Naive thymus-derived CD8-positive, alpha-beta T cell (primary cell): ENCODE measurements at regions not wholly inside any gene's neighbourhood (a gene's known extent, or its start where the extent isn't known, plus 50 kb on each side); places are given as distances from the start of the nearest gene placed in this dataset.
"Not testable (repeated sequence)": the region's sequence is repeated elsewhere in the genome, so short reads cannot be mapped to it uniquely, and the experiment has no call there.

Experiments
- ATAC-seq, 2 donors: fragments of 150-1000 bp; cut with Tn5 transposase in 1 of 2; sonication (Bioruptor Pico), chemical (Tn5 transposase) in 1 of 2; 1 replicate in 1 of 2; 2 replicates in 1 of 2; pipeline ENCODE4 v1.10.0; 2021; ENCODE audit warnings: mild to moderate bottlenecking in 2 of 2, moderate library complexity in 2 of 2
- POLR2A ChIA-PET: fragments of 350-600 bp; sonication (Branson Sonifier 250); formaldehyde crosslinking; loops from one replicate; lab custom pipeline; 2021; ENCODE audit warnings: antibody characterized with exemption; lab: Charles Lee
- DNase-seq, 10 donors: peaks; one replicate each; pipeline versions ENCODE4 v3.0.0 to v3.0.0-alpha.2; 2020 to 2022
- H3K27ac Mint-ChIP-seq, 10 donors: one replicate each; pipeline ENCODE4 v1.8.0; 2020 to 2022; ENCODE audit warnings: mild to moderate bottlenecking in 10 of 10, mixed read lengths in 10 of 10, moderate library complexity in 4 of 10, inconsistent platforms in 1 of 10
- H3K27me3 Mint-ChIP-seq, 5 donors: one replicate each; pipeline ENCODE4 v1.8.0; 2021 to 2022; ENCODE audit warnings: mixed read lengths in 5 of 5
- H3K36me3 Mint-ChIP-seq, 3 donors: one replicate each; pipeline ENCODE4 v1.8.0; 2020 to 2022; ENCODE audit warnings: mixed read lengths in 3 of 3, mild to moderate bottlenecking in 2 of 3, inconsistent platforms in 1 of 3
- H3K4me1 Mint-ChIP-seq, 4 donors: one replicate each; pipeline ENCODE4 v1.8.0; 2021 to 2022; ENCODE audit warnings: mixed read lengths in 4 of 4
- H3K4me3 Mint-ChIP-seq, 10 donors: one replicate each; pipeline ENCODE4 v1.8.0; 2020 to 2022; ENCODE audit warnings: mild to moderate bottlenecking in 10 of 10, mixed read lengths in 10 of 10, moderate library complexity in 6 of 10, inconsistent platforms in 1 of 10
- H3K9me3 Mint-ChIP-seq, 9 donors: one replicate each; pipeline ENCODE4 v1.8.0; 2020 to 2022; ENCODE audit warnings: mixed read lengths in 9 of 9, mild to moderate bottlenecking in 3 of 9, inconsistent platforms in 1 of 9, moderate library complexity in 1 of 9

GRCh38 chr6:154622618-154623336 is 110.4 kb upstream of the SCAF8 start:
- no peaks in the 10 kb centered on the region for H3K4me1 Mint-ChIP-seq
- DNase-seq (no peak), ATAC-seq (no peak)
- no peak overlapping the region for H3K4me3 Mint-ChIP-seq
- no peaks in the 10 kb centered on the region for H3K36me3 Mint-ChIP-seq
- POLR2A ChIA-PET: no interaction called here
- peaks cover 0 to 9% (median 0%) of the 10 kb centered on the region in 9 donors for H3K9me3 Mint-ChIP-seq
- peaks cover 0 to 3% (median 2%) of the 10 kb centered on the region in 5 donors for H3K27me3 Mint-ChIP-seq
- H3K27ac Mint-ChIP-seq: no peak overlapping the region

GRCh38 chr6:154623391-154623790 is 109.8 kb upstream of the SCAF8 start:
- no peak overlapping the region for H3K27ac Mint-ChIP-seq
- DNase-seq (no peak), ATAC-seq (no peak)
- peaks cover 0 to 9% (median 0%) of the 10 kb centered on the region in 9 donors for H3K9me3 Mint-ChIP-seq
- POLR2A ChIA-PET: no interaction called here
- no peak overlapping the region for H3K4me3 Mint-ChIP-seq
- H3K36me3 Mint-ChIP-seq: no peaks in the 10 kb centered on the region
- H3K27me3 Mint-ChIP-seq: peaks cover 0 to 3% (median 2%) of the 10 kb centered on the region in 5 donors
- no peaks in the 10 kb centered on the region for H3K4me1 Mint-ChIP-seq

- Mint-ChIP-seq H3K27me3 (peaks cover 0 to 3% (median 2%) of the 10 kb centered on the region in 5 donors), H3K4me1 (no peaks in the 10 kb centered on the region), H3K4me3 (no peak overlapping the region), H3K27ac (no peak overlapping the region), H3K9me3 (peaks cover 0 to 9% (median 0%) of the 10 kb centered on the region in 9 donors), H3K36me3 (no peaks in the 10 kb centered on the region)
- POLR2A ChIA-PET: no interaction called here
- ATAC-seq (no peak), DNase-seq (no peak)
Observed at GRCh38 chr6:154624038-154624599, 109.1 kb upstream of the SCAF8 start.

GRCh38 chr6:154624727-154625126 is 108.5 kb upstream of the SCAF8 start:
- H3K27me3 Mint-ChIP-seq, H3K4me1 Mint-ChIP-seq, H3K4me3 Mint-ChIP-seq, H3K27ac Mint-ChIP-seq, DNase-seq, H3K9me3 Mint-ChIP-seq, H3K36me3 Mint-ChIP-seq, POLR2A ChIA-PET, ATAC-seq: not testable (repeated sequence)

GRCh38 chr6:154625721-154626120 is 107.5 kb upstream of the SCAF8 start:
- Mint-ChIP-seq H3K4me3 (no peak overlapping the region), H3K27me3 (peaks cover 0 to 5% (median 2%) of the 10 kb centered on the region in 5 donors), H3K27ac (no peak overlapping the region), H3K4me1 (no peaks in the 10 kb centered on the region), H3K9me3 (peaks cover 0 to 9% (median 0%) of the 10 kb centered on the region in 9 donors), H3K36me3 (no peaks in the 10 kb centered on the region)
- DNase-seq (no peak), ATAC-seq (no peak)
- POLR2A ChIA-PET: no interaction called here

GRCh38 chr6:154629127-154629526 is 104.1 kb upstream of the SCAF8 start:
- Mint-ChIP-seq H3K4me3 (no peak overlapping the region), H3K9me3 (peaks cover 0 to 23% (median 12%) of the 10 kb centered on the region in 9 donors), H3K27ac (no peak overlapping the region), H3K4me1 (no peaks in the 10 kb centered on the region), H3K36me3 (peaks cover 0 to 11% (median 3%) of the 10 kb centered on the region in 3 donors), H3K27me3 (peaks cover 5 to 9% (median 8%) of the 10 kb centered on the region in 5 donors)
- ATAC-seq (no peak), DNase-seq (no peak)
- POLR2A ChIA-PET: no interaction called here

- POLR2A ChIA-PET: no interaction called here
- no peak for ATAC-seq
- Mint-ChIP-seq H3K27ac (no peak overlapping the region), H3K36me3 (peaks cover 0 to 17% (median 3%) of the 10 kb centered on the region in 3 donors), H3K9me3 (peaks cover 0 to 20% (median 13%) of the 10 kb centered on the region in 9 donors), H3K4me3 (no peak overlapping the region), H3K4me1 (no peaks in the 10 kb centered on the region), H3K27me3 (peaks cover 5 to 12% (median 8%) of the 10 kb centered on the region in 5 donors)
- DNase-seq: no peak
Observed at GRCh38 chr6:154632119-154632518, 101.1 kb upstream of the SCAF8 start.

GRCh38 chr6:154637392-154637791 is 95.8 kb upstream of the SCAF8 start:
- peaks cover 0 to 21% (median 13%) of the 10 kb centered on the region in 9 donors for H3K9me3 Mint-ChIP-seq
- H3K36me3 Mint-ChIP-seq: peaks cover 0 to 17% (median 3%) of the 10 kb centered on the region in 3 donors
- no peaks in the 10 kb centered on the region for H3K4me1 Mint-ChIP-seq
- DNase-seq: no peak
- H3K27me3 Mint-ChIP-seq: peaks cover 0 to 12% (median 0%) of the 10 kb centered on the region in 5 donors
- no peak overlapping the region for H3K4me3 Mint-ChIP-seq
- ATAC-seq: no peak
- H3K27ac Mint-ChIP-seq: no peak overlapping the region
- POLR2A ChIA-PET: no interaction called here

- DNase-seq: no peak
- no peak for ATAC-seq
- no peaks in the 10 kb centered on the region for H3K4me1 Mint-ChIP-seq
- peaks cover 0 to 13% (median 3%) of the 10 kb centered on the region in 3 donors for H3K36me3 Mint-ChIP-seq
- no peak overlapping the region for H3K27ac Mint-ChIP-seq
- H3K9me3 Mint-ChIP-seq: peaks cover 0 to 15% (median 7%) of the 10 kb centered on the region in 9 donors
- peaks cover 0 to 12% (median 0%) of the 10 kb centered on the region in 5 donors for H3K27me3 Mint-ChIP-seq
- no peak overlapping the region for H3K4me3 Mint-ChIP-seq
- POLR2A ChIA-PET: no interaction called here
Observed at GRCh38 chr6:154638369-154638768, 94.8 kb upstream of the SCAF8 start.

GRCh38 chr6:154639196-154639595 is 94.0 kb upstream of the SCAF8 start:
- POLR2A ChIA-PET, H3K9me3 Mint-ChIP-seq, H3K36me3 Mint-ChIP-seq, H3K27ac Mint-ChIP-seq, DNase-seq, H3K4me3 Mint-ChIP-seq, ATAC-seq, H3K4me1 Mint-ChIP-seq, H3K27me3 Mint-ChIP-seq: not testable (repeated sequence)

GRCh38 chr6:154648188-154648887 is 84.9 kb upstream of the SCAF8 start:
- Mint-ChIP-seq H3K9me3 (no peaks in the 10 kb centered on the region), H3K4me1 (no peaks in the 10 kb centered on the region), H3K27me3 (peaks cover 0 to 4% (median 2%) of the 10 kb centered on the region in 5 donors), H3K27ac (no peak overlapping the region), H3K36me3 (no peaks in the 10 kb centered on the region), H3K4me3 (no peak overlapping the region)
- DNase-seq (no peak), ATAC-seq (no peak)
- POLR2A ChIA-PET: no interaction called here

- Mint-ChIP-seq H3K27me3 (peaks cover 0 to 4% (median 2%) of the 10 kb centered on the region in 5 donors), H3K4me3 (no peak overlapping the region), H3K36me3 (no peaks in the 10 kb centered on the region), H3K9me3 (no peaks in the 10 kb centered on the region), H3K4me1 (no peaks in the 10 kb centered on the region), H3K27ac (no peak overlapping the region)
- no peak for DNase-seq
- no peak for ATAC-seq
- POLR2A ChIA-PET: interaction anchor here (0.7 kb wide), 1 partner anchor 218 kb away, joined by 5 read pairs; no protein-coding TSS in a partner anchor
Observed at GRCh38 chr6:154648888-154649205, 84.4 kb upstream of the SCAF8 start.

- no peak for DNase-seq
- no peaks in the 10 kb centered on the region for H3K27me3 Mint-ChIP-seq
- H3K36me3 Mint-ChIP-seq: no peaks in the 10 kb centered on the region
- POLR2A ChIA-PET: interaction anchor here (0.7 kb wide), 1 partner anchor 219 kb away, joined by 5 read pairs; no protein-coding TSS in a partner anchor
- no peaks in the 10 kb centered on the region for H3K4me1 Mint-ChIP-seq
- H3K27ac Mint-ChIP-seq: no peak overlapping the region
- no peak overlapping the region for H3K4me3 Mint-ChIP-seq
- no peak for ATAC-seq
- no peaks in the 10 kb centered on the region for H3K9me3 Mint-ChIP-seq
Observed at GRCh38 chr6:154649721-154650120, 83.5 kb upstream of the SCAF8 start.
